ENCODE measurements at regions not wholly inside any gene's neighbourhood (a gene's known extent, or its start where the extent isn't known, plus 50 kb on each side); places are given as distances from the start of the nearest gene placed in this dataset.

DNA sequence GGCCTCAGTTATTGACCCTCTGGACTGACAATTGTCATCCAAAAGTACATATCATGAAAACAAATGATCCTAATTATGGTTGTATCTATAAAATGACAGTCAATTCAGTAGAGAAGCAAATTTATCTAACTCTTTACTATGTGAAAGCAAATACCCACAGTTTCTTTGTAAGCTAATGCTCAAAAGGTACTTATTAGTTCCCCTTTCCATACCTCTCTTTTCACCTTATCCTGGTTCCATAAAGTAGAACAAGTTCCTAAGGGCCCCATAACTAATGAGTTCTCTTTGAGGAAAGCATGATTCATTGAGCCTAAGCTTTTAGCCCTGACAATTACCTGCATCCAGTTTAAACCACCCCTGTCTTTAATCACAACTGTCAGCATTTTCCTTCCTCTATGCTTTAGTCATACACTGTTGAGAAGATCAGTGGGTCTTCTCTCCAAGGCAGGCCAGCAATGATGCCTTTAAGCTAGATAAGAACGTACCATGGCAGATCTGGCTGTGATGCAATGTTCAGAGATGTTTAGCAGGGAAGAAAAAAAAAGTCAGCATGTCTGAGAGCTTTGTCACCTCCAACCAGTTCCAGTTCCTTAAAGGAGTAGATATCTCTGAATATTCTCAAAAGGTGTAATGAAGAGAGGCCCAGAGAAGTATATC lies 179.7 kb upstream of the RASGEF1B start:
- CTCF ChIA-PET = interaction anchor here (0.9 to 3.0 kb wide), 6 partner anchors 9 to 184 kb away, joined by 3 to 15 read pairs (median 3); partner anchors contain the start of gene RASGEF1B
- Mint-ChIP-seq H3K9me3 (ENCODE audit: insufficient read depth) (no peaks in the 10 kb centered on the region), H3K4me1 (ENCODE audit: low read depth) (peaks cover 46% of the 10 kb centered on the region), H3K27ac (no peak overlapping the region), H3K36me3 (ENCODE audit: low read depth) (no peaks in the 10 kb centered on the region), H3K27me3 (ENCODE audit: low read depth) (no peaks in the 10 kb centered on the region), H3K4me3 (no peak overlapping the region)
- no peak for DNase-seq
- ATAC-seq = no peak
- POLR2A ChIA-PET = no interaction called here

DNA sequence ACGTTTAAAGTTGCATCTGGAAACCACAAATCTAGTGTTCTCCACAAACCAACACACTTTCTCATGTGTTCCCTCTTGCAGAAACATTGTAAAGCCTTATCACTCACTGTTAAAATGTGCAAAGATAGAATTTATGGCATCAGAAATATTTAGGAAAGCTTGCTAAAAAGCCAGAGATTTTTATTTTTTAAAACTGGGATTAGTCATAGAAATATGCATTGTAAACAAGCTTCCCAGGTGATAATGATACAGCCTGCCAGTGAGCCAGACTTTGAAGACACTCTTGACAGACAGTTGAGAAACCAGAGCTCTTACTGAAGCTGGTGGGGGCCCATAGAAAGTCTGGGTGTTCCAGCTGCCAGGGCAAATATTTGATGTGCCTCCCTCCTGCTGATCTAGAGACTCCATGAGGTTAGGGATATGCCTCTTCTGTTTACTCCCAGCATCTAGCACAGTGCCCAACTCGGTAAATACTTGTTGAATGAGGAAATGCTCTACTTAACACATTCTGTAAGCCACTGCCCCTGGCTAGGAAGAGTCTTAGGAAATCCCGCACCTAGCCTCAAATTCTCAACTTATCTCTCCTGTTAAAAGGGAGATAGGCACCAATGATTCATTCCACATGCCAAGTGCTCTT lies 179.0 kb upstream of the RASGEF1B start:
- Mint-ChIP-seq H3K27me3 (ENCODE audit: low read depth) (no peaks in the 10 kb centered on the region), H3K4me3 (no peak overlapping the region), H3K9me3 (ENCODE audit: insufficient read depth) (no peaks in the 10 kb centered on the region), H3K36me3 (ENCODE audit: low read depth) (no peaks in the 10 kb centered on the region), H3K27ac (peak overlapping the region; percentile 9), H3K4me1 (ENCODE audit: low read depth) (peaks cover 46% of the 10 kb centered on the region)
- CTCF ChIA-PET = interaction anchor here (0.9 to 3.0 kb wide), 5 partner anchors 10 to 183 kb away, joined by 3 to 15 read pairs (median 3); partner anchors contain the start of gene RASGEF1B
- DNase-seq (no peak), ATAC-seq (no peak)
- POLR2A ChIA-PET = no interaction called here

DNA sequence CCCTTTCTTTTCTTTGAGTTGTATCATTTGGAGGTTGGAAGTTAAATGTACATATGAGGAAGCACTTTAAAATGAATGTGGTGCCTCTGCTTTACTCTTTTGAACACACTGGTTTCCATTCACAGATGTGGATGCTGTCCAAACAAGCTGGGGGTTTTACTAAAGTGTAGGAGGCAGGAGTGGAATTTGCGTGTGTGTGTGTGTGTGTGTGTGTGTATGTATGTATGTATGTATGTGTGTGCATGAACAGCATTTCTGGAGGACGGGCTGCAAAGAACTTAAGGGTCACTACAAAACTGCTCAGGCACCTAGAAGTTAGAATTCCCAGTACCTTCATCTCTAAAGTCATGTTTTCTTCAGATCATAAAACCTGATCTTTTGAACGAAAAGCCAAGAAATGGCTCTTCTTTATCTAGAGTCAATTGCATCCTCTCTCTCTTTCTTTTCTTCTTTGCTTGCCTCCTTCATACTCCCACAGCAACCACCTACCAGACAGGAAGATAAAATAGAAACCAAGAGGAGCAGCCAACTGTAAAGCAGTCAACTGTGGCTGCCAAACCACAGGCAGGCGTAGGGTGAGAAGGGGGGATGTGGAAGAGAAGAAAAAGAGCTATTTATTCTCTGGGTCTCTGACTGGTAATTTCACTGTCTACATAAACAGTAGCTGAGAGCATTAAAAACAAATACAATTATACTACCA lies 177.0 kb upstream of the RASGEF1B start:
- H3K9me3 Mint-ChIP-seq (ENCODE audit: insufficient read depth) = peaks cover 5% of the 10 kb centered on the region

DNA sequence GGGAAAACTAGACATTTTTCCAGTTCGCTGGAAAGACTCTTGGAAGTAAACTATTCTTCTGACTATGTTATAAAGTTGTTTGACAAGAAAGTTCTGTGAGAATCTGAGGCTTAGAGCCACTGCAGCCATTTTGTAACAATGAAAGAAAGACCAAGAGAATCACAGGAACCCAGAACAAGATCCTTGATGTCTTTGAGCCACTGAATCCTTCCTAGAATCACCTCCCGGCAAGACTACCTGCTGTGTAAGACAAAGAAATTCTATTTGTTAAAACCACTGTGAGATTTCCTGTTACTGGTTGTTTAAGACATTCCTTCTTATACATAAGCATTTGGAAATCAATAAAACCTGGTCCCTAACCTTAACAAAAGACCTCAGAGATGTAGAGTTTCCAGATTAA lies 175.7 kb upstream of the RASGEF1B start:
- H3K4me1 Mint-ChIP-seq (ENCODE audit: low read depth) = peaks cover 46% of the 10 kb centered on the region
- peaks cover 9% of the 10 kb centered on the region for H3K9me3 Mint-ChIP-seq (ENCODE audit: insufficient read depth)
- no peaks in the 10 kb centered on the region for H3K27me3 Mint-ChIP-seq (ENCODE audit: low read depth)
- H3K4me3 Mint-ChIP-seq = no peak overlapping the region
- CTCF ChIA-PET = no interaction called here
- peaks cover 4% of the 10 kb centered on the region for H3K36me3 Mint-ChIP-seq (ENCODE audit: low read depth)
- no peak for ATAC-seq
- no peak overlapping the region for H3K27ac Mint-ChIP-seq
- POLR2A ChIA-PET = no interaction called here
- no peak for DNase-seq

More for the DNA sequence above, 177.0 kb upstream of the RASGEF1B start:
- peak overlapping the region; percentile 43 for H3K4me3 Mint-ChIP-seq
- ChIA-PET POLR2A (interaction anchor here (0.6 to 1.6 kb wide), 2 partner anchors 177 to 179 kb away, joined by 3 to 4 read pairs; partner anchors contain the start of gene RASGEF1B), CTCF (interaction anchor here (0.7 to 1.4 kb wide), 3 partner anchors 40 to 181 kb away, joined by 3 to 7 read pairs (median 4); partner anchors contain the start of gene RASGEF1B)
- peak; percentile 74 for DNase-seq
- H3K27me3 Mint-ChIP-seq (ENCODE audit: low read depth) = no peaks in the 10 kb centered on the region
- H3K36me3 Mint-ChIP-seq (ENCODE audit: low read depth) = peaks cover 1% of the 10 kb centered on the region
- peak; percentile 93 for ATAC-seq
- peaks cover 46% of the 10 kb centered on the region for H3K4me1 Mint-ChIP-seq (ENCODE audit: low read depth)
- peak overlapping the region; percentile 74 for H3K27ac Mint-ChIP-seq

DNA sequence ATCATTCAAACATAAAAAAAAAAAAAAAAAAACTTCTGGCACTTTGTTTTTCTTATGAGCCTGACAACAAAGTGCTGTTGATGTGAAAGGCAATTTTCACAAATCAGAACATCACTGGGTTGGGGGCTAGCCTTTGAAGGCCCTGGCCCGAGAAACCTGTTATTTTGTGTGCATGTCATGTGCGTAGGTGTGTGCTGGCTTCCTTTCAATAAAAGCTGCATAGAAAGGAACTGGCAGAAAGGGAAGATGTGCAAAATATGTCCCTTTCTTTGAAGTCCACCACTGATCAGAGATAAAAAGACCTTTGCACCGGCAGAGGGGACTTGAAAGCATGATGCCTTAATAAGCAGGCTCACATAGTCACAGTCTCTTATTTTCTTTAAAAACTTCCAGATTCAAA lies 170.8 kb upstream of the RASGEF1B start:
- Mint-ChIP-seq H3K27ac (no peak overlapping the region), H3K36me3 (ENCODE audit: low read depth) (peaks cover 4% of the 10 kb centered on the region), H3K4me3 (no peak overlapping the region), H3K27me3 (ENCODE audit: low read depth) (no peaks in the 10 kb centered on the region), H3K4me1 (ENCODE audit: low read depth) (peaks cover 7% of the 10 kb centered on the region), H3K9me3 (ENCODE audit: insufficient read depth) (peaks cover 9% of the 10 kb centered on the region)
- ChIA-PET CTCF (no interaction called here), POLR2A (no interaction called here)
- ATAC-seq (no peak), DNase-seq (no peak)

DNA sequence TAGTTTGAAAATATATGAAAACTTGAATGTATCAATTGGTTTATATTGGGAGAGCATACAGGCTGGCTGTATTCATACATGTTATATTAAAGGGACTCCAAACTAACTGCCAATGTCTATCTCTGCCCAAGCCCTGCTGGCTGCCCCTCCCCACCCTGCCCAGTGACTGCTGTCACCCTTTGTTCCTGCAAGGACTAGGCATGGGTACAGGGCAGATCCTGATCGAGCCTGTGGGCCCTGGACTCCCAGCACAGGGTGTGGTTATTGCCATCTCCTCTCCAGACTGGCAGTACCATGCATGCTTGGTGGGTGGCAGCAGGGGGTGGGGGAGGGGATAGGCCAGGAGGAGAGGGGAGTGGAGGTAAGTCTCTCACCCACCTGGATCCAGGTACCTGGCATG lies 167.5 kb upstream of the RASGEF1B start:
- H3K4me1 Mint-ChIP-seq (ENCODE audit: low read depth) = peaks cover 5% of the 10 kb centered on the region
- ChIA-PET CTCF (interaction anchor here (0.6 kb wide), 1 partner anchor 172 kb away, joined by 3 read pairs; no protein-coding TSS in a partner anchor), POLR2A (no interaction called here)
- H3K9me3 Mint-ChIP-seq (ENCODE audit: insufficient read depth) = peaks cover 5% of the 10 kb centered on the region
- H3K27me3 Mint-ChIP-seq (ENCODE audit: low read depth) = no peaks in the 10 kb centered on the region
- H3K4me3 Mint-ChIP-seq = no peak overlapping the region
- no peak overlapping the region for H3K27ac Mint-ChIP-seq
- no peak for DNase-seq
- H3K36me3 Mint-ChIP-seq (ENCODE audit: low read depth) = peaks cover 4% of the 10 kb centered on the region
- ATAC-seq = peak; percentile 16

DNA sequence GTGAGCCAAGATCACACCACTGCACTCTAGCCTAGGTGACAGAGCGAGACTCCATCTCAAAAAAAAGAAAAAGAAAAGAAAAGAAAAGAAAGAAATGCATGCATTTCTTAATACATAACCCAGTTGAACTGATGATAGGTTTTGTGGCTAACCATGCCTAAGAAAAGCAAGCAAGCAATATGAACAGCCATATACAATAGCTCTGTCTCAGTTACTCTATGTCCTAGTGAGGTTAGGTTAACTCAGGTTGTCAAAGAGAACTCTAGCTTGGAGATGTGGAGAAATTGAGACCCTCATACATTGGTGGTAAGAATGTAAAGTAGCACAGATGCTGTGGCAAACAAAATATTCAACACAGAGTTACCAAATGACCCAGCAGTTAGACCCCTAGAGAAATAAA lies 167.0 kb upstream of the RASGEF1B start:
- DNase-seq (no peak), ATAC-seq (peak; percentile 55)
- CTCF ChIA-PET = interaction anchor here (0.6 kb wide), 1 partner anchor 172 kb away, joined by 3 read pairs; no protein-coding TSS in a partner anchor
- Mint-ChIP-seq H3K9me3 (ENCODE audit: insufficient read depth) (peaks cover 3% of the 10 kb centered on the region), H3K27me3 (ENCODE audit: low read depth) (no peaks in the 10 kb centered on the region), H3K4me3 (no peak overlapping the region), H3K36me3 (ENCODE audit: low read depth) (peaks cover 2% of the 10 kb centered on the region), H3K4me1 (ENCODE audit: low read depth) (peaks cover 5% of the 10 kb centered on the region), H3K27ac (no peak overlapping the region)
- POLR2A ChIA-PET = no interaction called here

DNA sequence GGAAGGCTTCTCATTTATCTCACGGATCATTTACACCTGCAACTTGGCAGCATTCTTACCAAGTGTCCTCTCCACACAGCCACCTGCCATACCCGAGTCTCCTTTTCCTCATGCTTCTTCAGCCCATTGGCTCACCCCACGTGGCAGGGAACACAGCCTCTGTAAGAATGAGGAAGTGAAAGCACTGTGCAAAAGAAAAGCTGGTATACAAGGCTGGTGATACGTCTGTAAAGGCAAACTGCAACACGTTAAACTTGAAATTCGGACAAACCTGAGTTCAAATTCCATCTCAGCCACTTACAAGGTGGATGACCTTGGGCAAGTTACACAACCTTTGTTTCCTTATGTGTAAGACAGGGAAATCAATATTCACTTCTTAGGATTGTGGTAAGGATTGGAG lies 164.0 kb upstream of the RASGEF1B start:
- POLR2A ChIA-PET = no interaction called here
- Mint-ChIP-seq H3K4me3 (no peak overlapping the region), H3K4me1 (ENCODE audit: low read depth) (peaks cover 5% of the 10 kb centered on the region), H3K27ac (no peak overlapping the region), H3K27me3 (ENCODE audit: low read depth) (no peaks in the 10 kb centered on the region), H3K9me3 (ENCODE audit: insufficient read depth) (no peaks in the 10 kb centered on the region), H3K36me3 (ENCODE audit: low read depth) (no peaks in the 10 kb centered on the region)
- DNase-seq = no peak
- CTCF ChIA-PET = no interaction called here
- no peak for ATAC-seq

DNA sequence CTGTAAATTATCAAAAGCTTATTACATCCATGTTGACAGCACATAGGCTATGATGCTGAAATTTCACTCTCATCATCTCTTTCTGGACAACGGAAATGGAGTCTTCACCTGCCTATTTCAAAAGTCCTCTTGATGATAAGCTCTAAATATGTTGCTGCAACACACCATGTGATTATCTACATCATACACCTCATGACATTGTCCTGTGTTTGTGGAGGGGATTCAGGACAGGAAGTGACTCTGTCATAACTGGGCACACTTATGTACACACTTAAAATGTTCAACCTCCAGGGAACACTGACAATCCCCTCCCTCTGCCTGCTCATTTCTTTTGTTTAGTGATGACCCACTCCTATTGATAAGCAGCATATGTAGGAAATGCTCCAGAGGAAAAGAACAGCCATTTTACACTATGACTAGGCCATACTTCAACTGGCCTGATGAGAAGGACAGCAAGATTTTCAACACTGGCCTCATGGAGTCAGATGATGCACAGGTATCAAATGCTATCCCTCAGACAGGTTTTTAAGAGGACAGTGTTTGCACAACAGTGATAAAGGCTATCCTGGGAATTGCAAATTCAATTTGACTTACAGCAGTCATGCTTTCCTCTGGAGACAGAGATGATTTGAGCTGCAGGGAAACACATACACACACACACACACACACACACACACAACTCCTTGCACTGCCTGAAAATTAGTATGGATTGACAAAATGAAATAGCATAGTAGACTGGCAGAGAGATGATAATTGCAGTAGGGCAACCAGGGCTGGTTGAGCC lies 163.3 kb upstream of the RASGEF1B start:
- peaks cover 5% of the 10 kb centered on the region for H3K4me1 Mint-ChIP-seq (ENCODE audit: low read depth)
- CTCF ChIA-PET = no interaction called here

DNA sequence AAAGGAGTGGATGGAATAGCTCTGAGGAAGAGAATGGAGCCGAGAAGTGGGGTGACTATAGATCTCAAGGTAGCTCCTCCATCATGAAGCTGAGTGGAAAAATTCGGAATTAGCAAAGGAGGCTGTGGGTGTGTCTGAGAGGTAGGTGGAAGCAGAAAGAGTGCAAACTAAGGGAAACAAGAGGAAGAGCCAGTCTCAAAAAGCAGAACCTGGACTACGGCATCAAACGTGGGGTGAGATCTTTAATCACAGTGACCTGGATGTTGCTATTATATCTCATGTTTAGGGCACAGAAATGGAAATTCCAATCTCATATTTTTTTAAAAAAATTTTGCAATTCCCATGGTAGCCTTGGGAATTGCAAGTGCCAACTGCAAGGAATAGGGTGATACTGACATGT lies 162.5 kb upstream of the RASGEF1B start:
- CTCF ChIA-PET = no interaction called here
- peaks cover 5% of the 10 kb centered on the region for H3K4me1 Mint-ChIP-seq (ENCODE audit: low read depth)
- DNase-seq (no peak), ATAC-seq (no peak)
- H3K27me3 Mint-ChIP-seq (ENCODE audit: low read depth) = no peaks in the 10 kb centered on the region
- H3K27ac Mint-ChIP-seq = no peak overlapping the region
- POLR2A ChIA-PET = no interaction called here
- H3K4me3 Mint-ChIP-seq = no peak overlapping the region
- no peaks in the 10 kb centered on the region for H3K36me3 Mint-ChIP-seq (ENCODE audit: low read depth)
- H3K9me3 Mint-ChIP-seq (ENCODE audit: insufficient read depth) = no peaks in the 10 kb centered on the region

More for the DNA sequence above, 163.3 kb upstream of the RASGEF1B start:
- ATAC-seq (no peak), DNase-seq (no peak)
- no peaks in the 10 kb centered on the region for H3K36me3 Mint-ChIP-seq (ENCODE audit: low read depth)
- no peak overlapping the region for H3K27ac Mint-ChIP-seq
- H3K27me3 Mint-ChIP-seq (ENCODE audit: low read depth) = no peaks in the 10 kb centered on the region
- no peak overlapping the region for H3K4me3 Mint-ChIP-seq
- H3K9me3 Mint-ChIP-seq (ENCODE audit: insufficient read depth) = no peaks in the 10 kb centered on the region
- POLR2A ChIA-PET = no interaction called here

DNA sequence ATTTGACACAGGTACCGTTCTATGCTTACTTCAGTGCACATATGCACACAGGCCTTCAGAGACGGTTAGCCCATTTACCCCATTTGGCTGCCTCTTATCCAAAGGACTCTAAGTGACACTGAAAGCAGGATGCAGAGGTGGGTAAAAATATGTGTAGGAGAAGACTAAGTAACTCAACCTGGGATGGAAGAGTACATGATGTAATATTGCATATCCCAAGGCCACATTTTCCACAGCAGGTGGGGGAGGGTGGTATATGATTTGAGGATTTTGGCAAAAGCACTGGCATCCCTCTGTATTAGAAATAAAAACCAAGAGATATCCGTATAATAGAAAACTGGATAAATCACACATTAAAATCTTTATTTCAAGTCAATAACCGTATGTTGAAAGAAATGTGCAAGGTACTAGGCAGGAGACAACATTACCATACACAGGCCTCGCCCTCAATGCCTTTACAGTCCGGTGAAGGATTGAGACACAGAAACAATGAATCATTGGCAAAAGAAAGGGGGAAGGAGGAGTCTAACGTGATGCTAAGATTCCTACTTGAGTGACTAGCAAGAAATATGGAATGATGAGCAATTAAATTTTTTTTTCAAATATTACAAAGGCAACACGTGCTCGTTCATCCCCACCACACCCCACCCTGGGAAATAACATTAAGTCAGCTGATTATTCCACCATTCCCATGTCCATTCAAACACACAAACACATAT lies 161.0 kb upstream of the RASGEF1B start:
- POLR2A ChIA-PET = no interaction called here
- Mint-ChIP-seq H3K9me3 (ENCODE audit: insufficient read depth) (no peaks in the 10 kb centered on the region), H3K36me3 (ENCODE audit: low read depth) (no peaks in the 10 kb centered on the region), H3K27me3 (ENCODE audit: low read depth) (no peaks in the 10 kb centered on the region), H3K4me1 (ENCODE audit: low read depth) (peaks cover 8% of the 10 kb centered on the region), H3K27ac (no peak overlapping the region), H3K4me3 (no peak overlapping the region)
- DNase-seq = no peak
- no peak for ATAC-seq
- CTCF ChIA-PET = no interaction called here

Data from activated CD8-positive, alpha-beta T cell treated with anti-CD3 and anti-CD28 coated beads, Interleukin-2, amount 10 ng/mL, durations not matched to agents 7 days and 5 days (primary cell).